K562 (cell line): ENCODE measurements at regions not wholly inside any gene's neighbourhood (a gene's known extent, or its start where the extent isn't known, plus 50 kb on each side); places are given as distances from the start of the nearest gene placed in this dataset.

ENCODE experiments used
- ATAC-seq: fragments of 200-7000 bp; cut with Tn5 transposase; 3 replicates; pipeline ENCODE4 v1.9.1; 2020; ENCODE audit warnings: moderate library complexity
- BruUV-seq: library from RNA; stranded (reverse); fragments of 400-500 nt; replicated peaks from 2 replicates; lab custom pipeline; 2021; lab: Mats Ljungman, UMichigan
- CTCF ChIA-PET: fragments of 300-600 bp; formaldehyde crosslinking; extraction: SDS; loops from one replicate; lab custom pipeline; 2021; ENCODE audit warnings: low intra/inter-chr PET ratio; lab: Yijun Ruan, JAX
- POLR2A ChIA-PET: fragments of 300-600, 350-650 bp; sonication (Branson Sonifier 250); formaldehyde crosslinking; extraction: SDS; loops from one replicate; lab custom pipeline; 2021; ENCODE audit warnings: antibody characterized with exemption, inconsistent platforms; lab: Yijun Ruan, JAX
- DNase-seq, 4 experiments: peaks; one replicate each; pipeline versions ENCODE4 v3.0.0 to v3.0.0-alpha.2; 2011 to 2018; ENCODE audit warnings: low spot score in 3 of 4, mixed read lengths in 3 of 4; ENCODE audit errors: extremely low read depth in 1 of 4
- FAIRE-seq: peaks from 2 replicates; lab custom pipeline; 2011; peaks lifted over from hg19 to GRCh38; lab: Jason Lieb, UNC
- H2AFZ ChIP-seq: 2 replicates; pipeline ENCODE4 v1.6.0; 2011; ENCODE audit warnings: low read depth, low read length, control low read depth, inconsistent platforms
- H3K27ac ChIP-seq: fragments of 200-600 bp; 3 replicates; pipeline ENCODE4 v1.8.0; 2011; ENCODE audit warnings: low read depth, mild to moderate bottlenecking, control low read depth, inconsistent platforms, low read length, moderate library complexity, mixed read lengths; ENCODE audit errors: extremely low read depth
- H3K27me3 ChIP-seq, 2 experiments: fragments of 300-600 bp in 1 of 2; 2 replicates in 1 of 2; 3 replicates in 1 of 2; pipeline versions ENCODE4 v1.6.0 to v1.8.0; 2011; ENCODE audit warnings: inconsistent platforms in 2 of 2, low read length in 2 of 2, mild to moderate bottlenecking in 1 of 2, mixed read lengths in 1 of 2, moderate library complexity in 1 of 2; ENCODE audit not compliant: control insufficient read depth in 2 of 2, insufficient read depth in 2 of 2
- H3K36me3 ChIP-seq: fragments of 300-600 bp; 3 replicates; pipeline ENCODE4 v1.8.0; 2011; ENCODE audit warnings: mild to moderate bottlenecking, low read length, inconsistent platforms; ENCODE audit not compliant: control insufficient read depth, insufficient read depth
- H3K4me1 ChIP-seq, 2 experiments: fragments of 200-600 bp in 1 of 2; replicated peaks in 1 of 2; 2 replicates in 1 of 2; 3 replicates in 1 of 2; pipeline versions ENCODE4 v1.5.1 to v1.8.0; 2011; ENCODE audit warnings: inconsistent platforms in 2 of 2, low read length in 2 of 2, mild to moderate bottlenecking in 1 of 2, mixed read lengths in 1 of 2, moderate library complexity in 1 of 2; ENCODE audit not compliant: control insufficient read depth in 2 of 2, insufficient read depth in 2 of 2
- H3K4me2 ChIP-seq: 2 replicates; pipeline ENCODE4 v1.6.1; 2011; ENCODE audit warnings: low read length, control low read depth, inconsistent platforms, mixed read lengths; ENCODE audit not compliant: insufficient read depth
- H3K4me3 ChIP-seq: fragments of 200-600 bp; sonication (generic), shearing (Covaris generic); 2 replicates; pipeline ENCODE4 v1.5.1; 2016; ENCODE audit warnings: control low read depth, inconsistent platforms
- H3K79me2 ChIP-seq: fragments of 200-600 bp; 3 replicates; pipeline ENCODE4 v1.8.0; 2011; ENCODE audit warnings: low read length, inconsistent platforms; ENCODE audit not compliant: control insufficient read depth, insufficient read depth
- H3K9ac ChIP-seq, 2 experiments: 2 replicates each; pipeline versions ENCODE4 v1.6.0 to v1.6.1; 2011; ENCODE audit warnings: low read depth in 2 of 2, low read length in 2 of 2, control low read depth in 1 of 2, inconsistent platforms in 1 of 2, mild to moderate bottlenecking in 1 of 2, mixed read lengths in 1 of 2; ENCODE audit not compliant: insufficient read depth in 1 of 2
- H3K9me1 ChIP-seq: one replicate; pipeline ENCODE4 v1.6.0; 2011; ENCODE audit warnings: inconsistent platforms, mild to moderate bottlenecking, low read length, moderate library complexity; ENCODE audit not compliant: control insufficient read depth, insufficient read depth
- H3K9me3 ChIP-seq: replicated peaks from 2 replicates; pipeline ENCODE4 v1.5.1; 2011; ENCODE audit warnings: low read depth, low read length, inconsistent platforms; ENCODE audit not compliant: control insufficient read depth, insufficient read depth
- H4K20me1 ChIP-seq: replicated peaks from 2 replicates; pipeline ENCODE4 v1.6.1; 2011; ENCODE audit warnings: low read length, inconsistent platforms, mixed read lengths; ENCODE audit not compliant: control insufficient read depth, insufficient read depth
- BACH1 ChIP-seq: fragments of 200-800 bp; sonication (Bioruptor generic); IDR thresholded peaks from 2 replicates; pipeline ENCODE4 v1.6.1; 2016; ENCODE audit warnings: missing genetic modification characterization, missing compliant biosample characterization
- CAMTA2 ChIP-seq: fragments of 250-450 bp; sonication (Bioruptor Pico); conservative IDR thresholded peaks from 2 replicates; pipeline ENCODE4 v1.5.1; 2022
- KLF16 ChIP-seq: IDR thresholded peaks from 2 replicates; pipeline ENCODE4 v1.6.1; 2016; ENCODE audit warnings: antibody characterized with exemption
- MCM5 ChIP-seq: fragments of 450-650 bp; IDR thresholded peaks from 2 replicates; pipeline ENCODE4 v1.6.1; 2016; ENCODE audit warnings: low read depth
- NFE2L1 ChIP-seq: fragments of 450-650 bp; IDR thresholded peaks from 2 replicates; pipeline ENCODE4 v1.6.1; 2016; ENCODE audit warnings: missing genetic modification characterization, low read depth, mild to moderate bottlenecking, missing compliant biosample characterization, moderate library complexity, borderline replicate concordance
- RBM25 ChIP-seq: fragments of 200-400 bp; formaldehyde crosslinking; IDR thresholded peaks from 2 replicates; pipeline ENCODE4 v1.6.1; 2018; ENCODE audit warnings: low read length, low read depth, moderate library complexity; ENCODE audit not compliant: severe bottlenecking
- SMARCA5 ChIP-seq: fragments of 450-650 bp; IDR thresholded peaks from 2 replicates; pipeline ENCODE4 v1.6.1; 2016
- SNIP1 ChIP-seq: fragments of 450-650 bp; IDR thresholded peaks from 2 replicates; pipeline ENCODE4 v1.7.1; 2017; ENCODE audit warnings: low read depth, mild to moderate bottlenecking
- TRIM28 ChIP-seq: fragments of 450-650 bp; IDR thresholded peaks from 2 replicates; pipeline ENCODE4 v1.6.1; 2017
- ZNF431 ChIP-seq: sonication (generic); formaldehyde crosslinking; IDR thresholded peaks from 2 replicates; pipeline ENCODE4 v1.8.0; 2022; ENCODE audit warnings: mild to moderate bottlenecking, missing genetic modification reagents
- WGBS: fragments of 100-300 bp; shearing (Covaris generic); methylation state at CpG from one replicate; pipeline ENCODE4 v1.1.6; 2016; ENCODE audit warnings: low coverage, mixed read lengths; ENCODE audit not compliant: insufficient coverage; ENCODE audit errors: missing lambda C conversion rate; 5-methylcytosine and 5-hydroxymethylcytosine counted together
- in situ Hi-C: fragments of 300-500 bp; cut with MboI; formaldehyde crosslinking; loops from 4 replicates; pipeline ENCODE4 v1.15.0; 2018; ENCODE audit warnings: inconsistent platforms, mixed read lengths
- intact Hi-C: fragments of 100-400 bp; cut with micrococcal nuclease; formaldehyde crosslinking; loops from 2 replicates; pipeline ENCODE4 v1.14.2; 2022
- TF ChIP-seq, protein P1 (sequence below), 2 experiments: IDR thresholded peaks in 1 of 2; conservative IDR thresholded peaks in 1 of 2; 2 replicates each; pipeline ENCODE4 v1.6.1; 2016; ENCODE audit warnings: low read depth in 2 of 2, mild to moderate bottlenecking in 1 of 2, missing compliant biosample characterization in 1 of 2, missing genetic modification characterization in 1 of 2, moderate library complexity in 1 of 2
- TF ChIP-seq, protein P2 (sequence below), 2 experiments: fragments of 200-800 bp in 1 of 2; sonication (Bioruptor generic) in 1 of 2; sonication (generic) in 1 of 2; formaldehyde crosslinking in 1 of 2; IDR thresholded peaks in 1 of 2; conservative IDR thresholded peaks in 1 of 2; 2 replicates each; pipeline versions ENCODE4 v1.5.0 to v1.6.1; 2016 to 2020; ENCODE audit warnings: missing compliant biosample characterization in 1 of 2, missing genetic modification characterization in 1 of 2, missing genetic modification reagents in 1 of 2
- TF ChIP-seq, protein P3 (sequence below): fragments of 250-450 bp; sonication (Bioruptor Pico); IDR thresholded peaks from 2 replicates; pipeline ENCODE4 v1.9.0; 2021; ENCODE audit warnings: mild to moderate bottlenecking
- TF ChIP-seq, protein P4 (sequence below): fragments of 250-450 bp; sonication (Bioruptor Pico); IDR thresholded peaks from 2 replicates; pipeline ENCODE4 v1.4.0; 2020; ENCODE audit warnings: mild to moderate bottlenecking, moderate library complexity

DNA sequence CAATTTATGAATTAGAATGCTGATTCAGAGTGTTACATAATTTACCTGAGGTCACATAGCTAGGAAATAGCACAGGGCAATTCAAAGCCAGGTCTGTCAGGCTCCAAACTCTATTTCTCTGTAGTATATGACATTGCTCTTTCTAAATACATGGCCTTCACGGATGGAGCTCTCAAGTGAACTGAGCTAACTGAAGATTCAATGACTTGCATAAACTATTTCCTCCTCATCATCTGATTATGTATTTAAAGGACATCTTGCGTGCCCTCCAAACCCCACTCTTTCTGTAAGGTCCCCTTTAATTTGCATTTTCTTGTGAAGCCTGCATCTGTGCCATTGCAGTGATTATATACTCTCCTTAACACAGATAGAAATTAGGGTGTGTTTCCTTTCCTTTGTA, 537.4 kb upstream of the VRK2 start (continued):
- TF ChIP-seq RBM25 = no peak

DNA sequence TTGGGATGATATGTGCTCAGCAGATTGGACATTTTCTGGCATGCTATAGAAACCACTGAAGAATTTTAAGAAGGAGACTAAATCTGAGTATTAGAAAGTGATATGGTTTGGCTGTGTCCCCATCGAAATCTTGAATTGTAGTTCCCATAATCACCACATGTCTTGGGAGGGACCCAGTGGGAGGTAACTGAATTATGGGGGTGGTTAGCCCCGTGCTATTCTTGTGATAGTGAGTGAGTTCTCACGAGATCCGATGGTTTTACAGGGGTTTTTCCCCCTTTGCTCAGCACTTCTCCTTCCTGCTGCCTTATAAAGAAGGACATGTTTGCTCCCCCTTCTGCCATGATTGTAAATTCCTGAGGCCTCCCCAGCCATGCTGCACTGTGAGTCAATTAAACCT, 535.9 kb upstream of the VRK2 start:
- no peak for DNase-seq
- in situ Hi-C loops = loop anchor here (25.0 kb wide), 2 partner anchors 1548 to 1798 kb away; no protein-coding TSS in a partner anchor
- no peak overlapping the region for H2AFZ ChIP-seq
- H4K20me1 ChIP-seq = no peaks in the 10 kb centered on the region
- no peak overlapping the region for H3K9ac ChIP-seq
- H3K27me3 ChIP-seq = no peaks in the 10 kb centered on the region
- no peaks in the 10 kb centered on the region for H3K79me2 ChIP-seq
- WGBS = 2% methylated on average over 4 of the region's 4 CpGs
- BruUV-seq = no TSS peak
- no peak overlapping the region for H3K27ac ChIP-seq
- no peaks in the 10 kb centered on the region for H3K9me3 ChIP-seq
- FAIRE-seq = no peak
- intact Hi-C loops = loop anchor here (10.0 kb wide), 1 partner anchor 1436 kb away; no protein-coding TSS in a partner anchor
- no peaks in the 10 kb centered on the region for H3K9me1 ChIP-seq
- H3K4me1 ChIP-seq = no peaks in the 10 kb centered on the region
- no peak overlapping the region for H3K4me3 ChIP-seq
- ChIA-PET POLR2A (no interaction called here), CTCF (no interaction called here)
- H3K4me2 ChIP-seq = no peak overlapping the region
- H3K36me3 ChIP-seq = no peaks in the 10 kb centered on the region
- ATAC-seq = no peak
- TF ChIP-seq, protein P1, sequence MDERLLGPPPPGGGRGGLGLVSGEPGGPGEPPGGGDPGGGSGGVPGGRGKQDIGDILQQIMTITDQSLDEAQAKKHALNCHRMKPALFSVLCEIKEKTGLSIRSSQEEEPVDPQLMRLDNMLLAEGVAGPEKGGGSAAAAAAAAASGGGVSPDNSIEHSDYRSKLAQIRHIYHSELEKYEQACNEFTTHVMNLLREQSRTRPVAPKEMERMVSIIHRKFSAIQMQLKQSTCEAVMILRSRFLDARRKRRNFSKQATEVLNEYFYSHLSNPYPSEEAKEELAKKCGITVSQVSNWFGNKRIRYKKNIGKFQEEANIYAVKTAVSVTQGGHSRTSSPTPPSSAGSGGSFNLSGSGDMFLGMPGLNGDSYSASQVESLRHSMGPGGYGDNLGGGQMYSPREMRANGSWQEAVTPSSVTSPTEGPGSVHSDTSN (CRISPR knock-in tag; IDR thresholded peaks at IDR 0.05; ENCODE audit: low read depth) = no peak
- TF ChIP-seq, protein P1 (tag; conservative IDR thresholded peaks at IDR 0.05; ENCODE audit: low read depth) = no peak
- TF ChIP-seq SNIP1 (no peak), MCM5 (no peak), NFE2L1 (no peak), BACH1 (tag) (no peak), CAMTA2 (CRISPR knock-in tag) (no peak), ZNF431 (CRISPR knock-in tag) (no peak), KLF16 (no peak), SMARCA5 (no peak), TRIM28 (no peak)
- TF ChIP-seq, protein P2, sequence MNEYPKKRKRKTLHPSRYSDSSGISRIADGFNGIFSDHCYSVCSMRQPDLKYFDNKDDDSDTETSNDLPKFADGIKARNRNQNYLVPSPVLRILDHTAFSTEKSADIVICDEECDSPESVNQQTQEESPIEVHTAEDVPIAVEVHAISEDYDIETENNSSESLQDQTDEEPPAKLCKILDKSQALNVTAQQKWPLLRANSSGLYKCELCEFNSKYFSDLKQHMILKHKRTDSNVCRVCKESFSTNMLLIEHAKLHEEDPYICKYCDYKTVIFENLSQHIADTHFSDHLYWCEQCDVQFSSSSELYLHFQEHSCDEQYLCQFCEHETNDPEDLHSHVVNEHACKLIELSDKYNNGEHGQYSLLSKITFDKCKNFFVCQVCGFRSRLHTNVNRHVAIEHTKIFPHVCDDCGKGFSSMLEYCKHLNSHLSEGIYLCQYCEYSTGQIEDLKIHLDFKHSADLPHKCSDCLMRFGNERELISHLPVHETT (CRISPR knock-in tag; conservative IDR thresholded peaks at IDR 0.05 in 1 of 2, IDR thresholded peaks at IDR 0.05 in 1 of 2) = no peak
- TF ChIP-seq, protein P3, sequence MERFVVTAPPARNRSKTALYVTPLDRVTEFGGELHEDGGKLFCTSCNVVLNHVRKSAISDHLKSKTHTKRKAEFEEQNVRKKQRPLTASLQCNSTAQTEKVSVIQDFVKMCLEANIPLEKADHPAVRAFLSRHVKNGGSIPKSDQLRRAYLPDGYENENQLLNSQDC = no peak
- TF ChIP-seq, protein P4, sequence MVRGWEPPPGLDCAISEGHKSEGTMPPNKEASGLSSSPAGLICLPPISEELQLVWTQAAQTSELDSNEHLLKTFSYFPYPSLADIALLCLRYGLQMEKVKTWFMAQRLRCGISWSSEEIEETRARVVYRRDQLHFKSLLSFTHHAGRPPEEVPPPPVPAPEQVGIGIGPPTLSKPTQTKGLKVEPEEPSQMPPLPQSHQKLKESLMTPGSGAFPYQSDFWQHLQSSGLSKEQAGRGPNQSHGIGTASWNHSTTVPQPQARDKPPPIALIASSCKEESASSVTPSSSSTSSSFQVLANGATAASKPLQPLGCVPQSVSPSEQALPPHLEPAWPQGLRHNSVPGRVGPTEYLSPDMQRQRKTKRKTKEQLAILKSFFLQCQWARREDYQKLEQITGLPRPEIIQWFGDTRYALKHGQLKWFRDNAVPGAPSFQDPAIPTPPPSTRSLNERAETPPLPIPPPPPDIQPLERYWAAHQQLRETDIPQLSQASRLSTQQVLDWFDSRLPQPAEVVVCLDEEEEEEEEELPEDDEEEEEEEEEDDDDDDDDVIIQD (CRISPR knock-in tag) = no peak
